ENCODE measurements at regions not wholly inside any gene's neighbourhood (a gene's known extent, or its start where the extent isn't known, plus 50 kb on each side); places are given as distances from the start of the nearest gene placed in this dataset.

- TF ChIP-seq CTCF (IDR thresholded peaks at IDR 0.05) (no peak), TCF7L2 (IDR thresholded peaks at IDR 0.05; ENCODE audit: low read depth, low read length) (no peak), POLR2AphosphoS5 (IDR thresholded peaks at IDR 0.05; ENCODE audit: low read depth, low read length) (no peak), REST (IDR thresholded peaks at IDR 0.05; ENCODE audit: insufficient read depth in 1 of 2, low read depth in 2 of 2, low read length in 1 of 2) (no peak)
These were observed 172.5 kb downstream of the FAM114A2 start for GRCh38 chr5:153866176-153866575.

Data from Panc1 (cell line).